ENCODE measurements at regions not wholly inside any gene's neighbourhood (a gene's known extent, or its start where the extent isn't known, plus 50 kb on each side); places are given as distances from the start of the nearest gene placed in this dataset.

DNA sequence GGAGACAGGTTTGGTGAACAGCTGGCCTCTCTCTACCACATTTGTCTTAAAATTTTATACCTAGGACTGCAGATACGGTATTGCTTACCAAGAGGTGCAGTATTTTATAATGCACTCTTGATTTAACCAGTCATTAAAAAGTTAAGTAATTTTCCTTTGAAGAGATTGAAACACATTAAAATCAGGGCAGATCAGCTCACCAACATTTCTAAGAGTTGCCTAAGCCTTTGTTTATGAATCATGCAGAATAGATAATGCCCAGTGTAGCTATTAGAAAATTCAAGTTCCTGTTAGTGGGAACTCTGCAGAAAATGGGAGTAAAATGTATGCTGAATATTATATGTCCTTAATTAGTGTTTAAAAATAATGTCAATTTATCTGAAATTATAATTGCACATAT is 140.2 kb upstream of the PRPS1L1 start:
- Histone ChIP-seq H3K4me1 (replicated peaks in 1 of 2) (no peaks in the 10 kb centered on the region), H3K9me3 (replicated peaks in 1 of 3) (no peaks in the 10 kb centered on the region), H3K36me3 (replicated peaks in 1 of 2) (no peaks in the 10 kb centered on the region), H3K27ac (no peak overlapping the region), H3K27me3 (no peaks in the 10 kb centered on the region), H3K4me3 (no peak overlapping the region)
- TF ChIP-seq POLR2A (IDR thresholded peaks at IDR 0.05) (no peak), CTCF (IDR thresholded peaks at IDR 0.05) (no peak)
- DNase-seq: no peak
- WGBS, 4 donors: 88 to 95% (median 93%) methylated on average over 1 of the region's 1 CpG
- intact Hi-C loops (cut with DNase I): no loop called here

GRCh38 chr7:18174996-18175395 is 147.3 kb upstream of the PRPS1L1 start:
- no peak overlapping the region for H3K27ac ChIP-seq
- H3K27me3 ChIP-seq: no peaks in the 10 kb centered on the region
- H3K9me3 ChIP-seq (replicated peaks in 1 of 3): no peaks in the 10 kb centered on the region
- DNase-seq: no peak
- intact Hi-C loops (cut with DNase I): no loop called here
- no peaks in the 10 kb centered on the region for H3K36me3 ChIP-seq (replicated peaks in 1 of 2)
- H3K4me3 ChIP-seq: no peak overlapping the region
- TF ChIP-seq POLR2A (IDR thresholded peaks at IDR 0.05): no peak
- no peak for TF ChIP-seq CTCF (IDR thresholded peaks at IDR 0.05)
- H3K4me1 ChIP-seq (replicated peaks in 1 of 2): peaks cover 0 to 7% of the 10 kb centered on the region in 2 donors
- WGBS, 4 donors: 84 to 90% (median 85%) methylated on average over 2 to 7 of the region's 7 CpGs

- no peaks in the 10 kb centered on the region for H3K27me3 ChIP-seq
- no peaks in the 10 kb centered on the region for H3K36me3 ChIP-seq (replicated peaks in 1 of 2)
- no peak overlapping the region for H3K4me3 ChIP-seq
- H3K27ac ChIP-seq: no peak overlapping the region
- TF ChIP-seq CTCF (IDR thresholded peaks at IDR 0.05) (no peak), POLR2A (IDR thresholded peaks at IDR 0.05) (no peak)
- intact Hi-C loops (cut with DNase I): no loop called here
- H3K4me1 ChIP-seq (replicated peaks in 1 of 2): peaks cover 0 to 7% of the 10 kb centered on the region in 2 donors
- H3K9me3 ChIP-seq (replicated peaks in 1 of 3): no peaks in the 10 kb centered on the region
- 28 to 41% (median 37%) methylated on average over 2 of the region's 2 CpGs for WGBS, 4 donors
- DNase-seq: no peak
Observed at GRCh38 chr7:18175801-18176450, 148.3 kb upstream of the PRPS1L1 start.

DNA sequence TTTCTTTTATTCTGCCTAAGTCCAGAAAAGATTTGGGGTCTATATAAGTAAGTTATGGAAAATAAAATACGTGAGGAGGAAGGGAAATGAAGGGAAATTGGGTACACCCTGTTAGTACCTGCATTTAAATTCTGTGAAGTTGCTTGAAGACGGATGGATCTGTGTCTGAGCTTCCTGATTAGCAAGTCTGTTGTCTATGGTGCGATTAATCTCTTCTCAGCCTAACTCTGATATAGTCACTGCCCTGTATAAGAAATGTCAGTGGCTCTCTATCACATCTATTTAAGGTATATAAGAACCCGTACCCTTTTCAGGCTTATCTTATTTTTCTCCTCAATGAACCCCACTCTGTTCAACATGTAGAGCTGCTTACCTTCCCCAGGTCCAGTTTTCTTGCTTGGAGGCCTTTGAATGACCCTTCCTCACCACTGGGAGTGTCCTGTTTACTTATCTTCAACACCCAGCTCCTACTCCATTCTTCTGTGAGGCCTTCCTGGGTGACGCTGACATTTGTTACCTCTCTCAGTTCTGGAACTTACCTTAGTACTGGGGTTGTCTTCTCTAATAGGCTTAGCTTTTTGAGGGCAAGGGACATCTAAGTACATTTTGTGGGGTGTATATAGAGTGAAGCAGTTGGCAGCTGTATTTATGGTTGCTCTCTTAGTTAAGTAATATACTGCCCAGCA is 149.6 kb upstream of the PRPS1L1 start:
- Histone ChIP-seq H3K4me3 (no peak overlapping the region), H3K4me1 (replicated peaks in 1 of 2) (peaks cover 0 to 7% of the 10 kb centered on the region in 2 donors), H3K9me3 (replicated peaks in 1 of 3) (no peaks in the 10 kb centered on the region), H3K36me3 (replicated peaks in 1 of 2) (no peaks in the 10 kb centered on the region), H3K27ac (no peak overlapping the region), H3K27me3 (no peaks in the 10 kb centered on the region)
- TF ChIP-seq POLR2A (IDR thresholded peaks at IDR 0.05) (no peak), CTCF (IDR thresholded peaks at IDR 0.05) (no peak)
- DNase-seq: no peak
- intact Hi-C loops (cut with DNase I): no loop called here
- WGBS, 4 donors: 81 to 90% (median 88%) methylated on average over 5 of the region's 5 CpGs
